ENCODE measurements at regions not wholly inside any gene's neighbourhood (a gene's known extent, or its start where the extent isn't known, plus 50 kb on each side); places are given as distances from the start of the nearest gene placed in this dataset.

DNA sequence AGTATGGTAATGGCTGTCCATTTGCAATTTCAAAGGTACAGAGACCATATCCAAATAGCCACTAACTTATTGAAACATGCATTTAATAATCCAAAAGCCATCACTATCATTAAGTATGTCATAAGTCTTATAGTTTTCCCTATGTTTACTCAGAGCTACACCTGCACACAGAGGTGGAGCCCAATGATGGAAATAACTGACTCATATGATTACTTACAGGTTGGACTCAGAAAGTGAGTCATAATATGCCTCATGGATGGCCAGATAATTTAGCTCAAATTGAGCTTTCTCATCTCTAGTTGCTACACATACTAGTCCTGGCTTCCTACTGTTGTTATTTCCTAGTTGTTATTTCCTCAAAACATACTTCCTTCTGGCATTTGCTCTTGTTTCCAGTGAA is 104.4 kb upstream of the KHDRBS2 start:
- H3K27ac ChIP-seq (ENCODE audit: low read length), result no peak overlapping the region
- no peak overlapping the region for H3K4me3 ChIP-seq (ENCODE audit: low read length)
- H3K9me3 ChIP-seq (ENCODE audit: control insufficient read depth, low read length), result no peaks in the 10 kb centered on the region
- no peaks in the 10 kb centered on the region for H3K4me1 ChIP-seq (ENCODE audit: control insufficient read depth, insufficient read depth, low read length)
- ATAC-seq, result no peak
- intact Hi-C loops (cut with DNase I), result no loop called here
- no peak for DNase-seq
- no peaks in the 10 kb centered on the region for H3K27me3 ChIP-seq (ENCODE audit: control insufficient read depth, insufficient read depth)

DNA sequence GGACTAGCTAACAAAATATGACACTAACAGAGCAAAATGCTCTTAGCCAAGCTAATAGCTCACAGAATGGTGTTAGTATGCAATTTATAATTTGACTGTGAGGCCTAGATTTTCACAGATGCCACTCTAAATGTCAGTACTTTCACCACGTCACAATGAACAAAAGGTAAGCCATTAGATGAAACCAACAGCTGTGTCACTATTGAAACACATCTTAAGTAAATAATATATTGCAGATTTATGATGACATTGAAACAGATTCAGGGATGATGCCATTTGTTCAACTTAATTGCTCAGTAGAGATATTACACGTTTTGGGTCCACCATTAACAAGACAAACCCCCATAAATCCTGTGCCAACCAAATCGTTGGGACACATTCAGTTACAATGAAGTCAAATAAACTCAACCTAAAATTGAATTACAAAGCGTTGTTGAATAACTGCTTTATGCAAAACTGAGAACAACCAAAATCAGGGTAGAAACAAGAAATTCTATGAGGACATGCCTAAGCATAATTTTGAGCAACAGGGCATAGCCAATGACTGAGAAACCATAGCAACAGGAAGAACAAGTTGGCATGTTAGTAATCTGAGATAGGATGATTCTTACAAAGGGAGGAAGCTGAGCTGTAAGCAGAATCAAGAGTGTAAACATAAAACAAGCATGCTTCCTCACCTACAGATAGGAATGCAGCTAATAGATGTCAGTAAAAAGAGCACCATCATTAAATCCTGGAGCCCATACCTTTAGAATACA is 85.6 kb upstream of the KHDRBS2 start:
- DNase-seq, result no peak
- no peak overlapping the region for H3K27ac ChIP-seq (ENCODE audit: low read length)
- WGBS, result 57% methylated on average over 4 of the region's 4 CpGs
- no peaks in the 10 kb centered on the region for H3K9me3 ChIP-seq (ENCODE audit: control insufficient read depth, low read length)
- intact Hi-C loops (cut with DNase I), result no loop called here
- ATAC-seq, result no peak
- H3K4me1 ChIP-seq (ENCODE audit: control insufficient read depth, insufficient read depth, low read length), result no peaks in the 10 kb centered on the region
- H3K4me3 ChIP-seq (ENCODE audit: low read length), result no peak overlapping the region
- no peaks in the 10 kb centered on the region for H3K27me3 ChIP-seq (ENCODE audit: control insufficient read depth, insufficient read depth)

DNA sequence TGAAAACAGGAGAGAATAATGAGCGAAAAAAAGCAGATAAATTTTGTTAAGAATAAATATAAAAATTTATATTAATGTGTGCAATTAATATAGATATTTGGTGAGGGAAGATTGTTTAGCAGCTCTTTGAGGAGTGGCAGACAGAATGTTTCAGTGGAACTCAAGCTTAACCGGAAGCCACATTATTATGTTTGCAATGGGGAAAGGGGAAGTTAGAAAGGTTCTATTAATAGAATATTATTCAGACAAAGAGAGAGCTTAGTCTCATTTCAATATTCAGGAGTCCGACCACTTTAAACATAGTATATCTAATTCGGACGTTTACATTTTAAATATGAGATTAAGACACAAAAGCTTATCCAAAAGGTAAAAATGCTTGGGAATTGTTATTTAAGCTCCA is 81.6 kb upstream of the KHDRBS2 start:
- DNase-seq (no peak), ATAC-seq (no peak)
- no peak overlapping the region for H3K4me3 ChIP-seq (ENCODE audit: low read length)
- H3K27ac ChIP-seq (ENCODE audit: low read length), result no peak overlapping the region
- intact Hi-C loops (cut with DNase I), result no loop called here
- H3K4me1 ChIP-seq (ENCODE audit: control insufficient read depth, insufficient read depth, low read length), result no peaks in the 10 kb centered on the region
- no peaks in the 10 kb centered on the region for H3K27me3 ChIP-seq (ENCODE audit: control insufficient read depth, insufficient read depth)
- WGBS, result 48% methylated on average over 5 of the region's 5 CpGs
- H3K9me3 ChIP-seq (ENCODE audit: control insufficient read depth, low read length), result no peaks in the 10 kb centered on the region

DNA sequence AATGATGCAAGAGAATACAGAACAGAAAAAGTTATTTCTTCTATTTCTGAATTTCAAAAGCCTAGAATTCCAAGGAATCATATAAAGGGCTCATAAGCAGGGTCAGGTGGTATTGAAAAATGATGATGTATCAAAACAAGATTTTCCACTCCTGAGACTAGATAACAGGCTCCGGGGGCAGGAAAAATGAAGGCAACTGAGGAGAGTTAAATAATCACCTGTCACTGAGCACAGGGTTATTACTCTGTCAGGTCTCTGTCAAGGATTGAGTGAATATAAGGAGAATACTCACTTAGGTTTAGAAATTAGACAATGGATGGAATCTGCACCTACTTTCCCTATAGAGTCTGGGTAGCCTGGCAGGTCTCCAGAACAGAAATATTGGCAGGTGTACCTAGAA is 76.1 kb upstream of the KHDRBS2 start:
- no peaks in the 10 kb centered on the region for H3K9me3 ChIP-seq (ENCODE audit: control insufficient read depth, low read length)
- WGBS, result 61% methylated on average over 1 of the region's 1 CpG
- no peaks in the 10 kb centered on the region for H3K27me3 ChIP-seq (ENCODE audit: control insufficient read depth, insufficient read depth)
- ATAC-seq (no peak), DNase-seq (no peak)
- H3K4me3 ChIP-seq (ENCODE audit: low read length), result no peak overlapping the region
- no peaks in the 10 kb centered on the region for H3K4me1 ChIP-seq (ENCODE audit: control insufficient read depth, insufficient read depth, low read length)
- H3K27ac ChIP-seq (ENCODE audit: low read length), result no peak overlapping the region
- intact Hi-C loops (cut with DNase I), result no loop called here

DNA sequence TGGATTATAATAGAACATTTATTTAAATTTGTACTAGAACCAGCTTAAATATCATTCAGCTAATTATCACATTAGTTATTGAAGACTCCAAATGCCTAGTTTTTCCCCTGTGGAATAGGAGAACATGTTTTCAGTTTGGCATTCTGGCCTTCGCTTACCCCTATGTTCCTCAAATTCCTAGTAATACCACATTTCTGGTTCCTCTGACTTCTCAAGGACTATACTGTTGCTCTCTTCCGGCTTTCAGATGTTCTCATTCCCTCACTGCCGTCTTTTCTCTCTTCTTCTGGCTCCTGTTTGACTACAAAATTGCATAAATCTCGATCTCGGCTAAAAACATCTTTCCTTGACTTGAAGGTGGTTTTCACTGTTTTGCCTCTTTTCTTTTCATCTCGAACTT is 71.8 kb upstream of the KHDRBS2 start:
- Histone ChIP-seq H3K4me3 (ENCODE audit: low read length) (no peak overlapping the region), H3K27me3 (ENCODE audit: control insufficient read depth, insufficient read depth) (no peaks in the 10 kb centered on the region), H3K4me1 (ENCODE audit: control insufficient read depth, insufficient read depth, low read length) (no peaks in the 10 kb centered on the region), H3K9me3 (ENCODE audit: control insufficient read depth, low read length) (no peaks in the 10 kb centered on the region), H3K27ac (ENCODE audit: low read length) (no peak overlapping the region)
- DNase-seq (no peak), ATAC-seq (no peak)
- intact Hi-C loops (cut with DNase I), result no loop called here
- 69% methylated on average over 6 of the region's 6 CpGs for WGBS

DNA sequence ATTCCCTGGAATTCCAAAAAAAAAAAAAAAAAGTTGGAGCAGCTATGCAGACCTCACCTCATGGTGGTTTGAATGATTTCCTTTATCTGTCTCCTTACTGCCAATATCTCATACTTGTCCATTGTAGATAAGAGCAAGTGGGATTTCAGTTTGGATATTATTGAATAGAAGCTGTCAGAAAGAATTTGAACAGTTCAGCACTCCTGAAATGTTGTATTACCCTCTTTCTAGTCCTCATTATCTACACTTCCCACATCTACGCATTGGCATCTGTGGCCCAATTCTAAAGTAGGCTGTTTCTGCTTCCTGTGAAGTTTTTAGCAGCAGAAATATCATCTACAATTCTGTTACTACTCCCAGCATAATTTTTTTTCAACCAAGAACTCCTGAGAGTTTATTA is 68.2 kb upstream of the KHDRBS2 start:
- intact Hi-C loops (cut with DNase I), result no loop called here
- DNase-seq, result no peak
- no peaks in the 10 kb centered on the region for H3K27me3 ChIP-seq (ENCODE audit: control insufficient read depth, insufficient read depth)
- ATAC-seq, result no peak
- WGBS, result 30% methylated on average over 1 of the region's 1 CpG
- H3K4me1 ChIP-seq (ENCODE audit: control insufficient read depth, insufficient read depth, low read length), result no peaks in the 10 kb centered on the region
- no peaks in the 10 kb centered on the region for H3K9me3 ChIP-seq (ENCODE audit: control insufficient read depth, low read length)
- no peak overlapping the region for H3K4me3 ChIP-seq (ENCODE audit: low read length)
- H3K27ac ChIP-seq (ENCODE audit: low read length), result no peak overlapping the region

DNA sequence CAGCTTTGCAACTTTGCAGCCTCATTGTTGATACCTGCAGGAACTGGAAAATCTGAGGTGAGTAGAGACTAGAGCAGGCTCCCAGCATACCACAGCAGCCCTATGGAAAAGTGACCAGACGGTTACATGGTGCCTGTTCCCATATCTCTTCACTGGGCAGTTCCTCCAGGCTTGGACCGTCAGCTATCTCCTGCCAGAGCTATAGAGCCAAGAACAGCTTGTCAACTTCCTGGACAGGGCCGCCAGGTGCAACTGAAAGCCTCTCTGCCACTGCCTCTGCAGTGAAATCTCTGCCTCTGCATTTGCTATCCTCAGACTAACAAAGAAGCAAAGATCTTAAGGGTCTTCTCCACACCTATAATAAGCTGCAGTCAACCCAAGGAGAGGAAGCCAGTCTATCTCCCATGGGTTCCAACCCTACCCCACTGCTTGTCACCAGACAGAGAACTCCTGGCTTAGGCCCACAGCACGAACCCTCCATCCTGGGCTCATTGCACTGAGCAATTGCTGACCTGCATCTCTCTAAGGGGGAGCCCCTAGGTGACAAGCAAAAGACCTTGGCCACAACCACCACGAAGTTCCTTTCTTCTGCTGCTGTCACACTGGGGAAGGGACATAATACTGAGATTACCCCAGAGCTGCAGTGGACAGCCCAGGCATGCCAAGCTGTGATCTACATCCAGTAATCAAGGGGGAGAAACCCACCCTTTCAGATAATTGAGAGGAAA is 60.1 kb upstream of the KHDRBS2 start:
- no peak overlapping the region for H3K4me3 ChIP-seq (ENCODE audit: low read length)
- DNase-seq (no peak), ATAC-seq (no peak)
- no peak overlapping the region for H3K27ac ChIP-seq (ENCODE audit: low read length)
- no peaks in the 10 kb centered on the region for H3K27me3 ChIP-seq (ENCODE audit: control insufficient read depth, insufficient read depth)
- intact Hi-C loops (cut with DNase I), result no loop called here
- H3K9me3 ChIP-seq (ENCODE audit: control insufficient read depth, low read length), result no peaks in the 10 kb centered on the region
- no peaks in the 10 kb centered on the region for H3K4me1 ChIP-seq (ENCODE audit: control insufficient read depth, insufficient read depth, low read length)
- WGBS, result 61% methylated on average over 5 of the region's 5 CpGs

DNA sequence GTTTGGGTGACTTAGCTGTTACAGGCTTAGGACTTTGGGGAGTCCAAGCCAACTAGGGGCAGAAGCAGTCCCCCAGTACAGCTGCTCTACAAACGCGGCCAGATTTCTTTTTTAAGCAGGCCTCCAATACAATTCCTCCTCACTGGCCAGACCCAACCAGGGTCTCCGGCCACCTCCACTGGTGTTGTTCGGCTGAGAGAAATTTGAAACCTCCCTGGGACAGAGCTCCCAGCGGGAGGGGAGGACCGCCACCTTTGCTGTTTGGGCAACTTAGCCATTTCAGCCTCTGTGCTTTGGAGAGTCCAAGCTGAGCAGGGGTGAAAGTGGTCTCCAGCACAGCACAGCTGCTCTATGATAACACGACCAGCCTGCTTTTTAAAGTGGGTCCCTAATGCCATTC is 59.4 kb upstream of the KHDRBS2 start:
- DNase-seq, result no peak
- no peak for ATAC-seq
- intact Hi-C loops (cut with DNase I), result no loop called here
- Histone ChIP-seq H3K4me3 (ENCODE audit: low read length) (no peak overlapping the region), H3K9me3 (ENCODE audit: control insufficient read depth, low read length) (no peaks in the 10 kb centered on the region), H3K27me3 (ENCODE audit: control insufficient read depth, insufficient read depth) (no peaks in the 10 kb centered on the region), H3K27ac (ENCODE audit: low read length) (no peak overlapping the region), H3K4me1 (ENCODE audit: control insufficient read depth, insufficient read depth, low read length) (no peaks in the 10 kb centered on the region)
- 87% methylated on average over 7 of the region's 7 CpGs for WGBS

DNA sequence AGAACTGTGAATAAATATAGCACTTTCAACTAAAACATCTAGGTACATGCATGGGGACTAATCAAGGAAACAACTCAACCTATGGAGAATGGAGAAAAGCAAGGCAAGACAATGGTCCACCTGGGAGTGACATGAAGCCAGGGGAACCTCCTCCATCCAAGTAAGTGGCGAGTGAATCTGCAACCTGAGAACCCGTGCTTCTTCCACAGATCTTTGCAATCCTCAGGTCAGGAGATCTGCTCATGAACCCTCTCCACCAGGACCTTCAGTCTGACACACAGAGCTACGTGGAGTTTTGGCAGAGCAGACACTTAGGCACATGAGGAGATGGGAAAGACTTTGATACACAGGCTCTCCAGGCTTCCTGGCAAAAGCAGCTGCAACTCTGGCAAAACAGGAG is 58.8 kb upstream of the KHDRBS2 start:
- intact Hi-C loops (cut with DNase I), result no loop called here
- DNase-seq, result no peak
- 68% methylated on average over 3 of the region's 3 CpGs for WGBS

DNA sequence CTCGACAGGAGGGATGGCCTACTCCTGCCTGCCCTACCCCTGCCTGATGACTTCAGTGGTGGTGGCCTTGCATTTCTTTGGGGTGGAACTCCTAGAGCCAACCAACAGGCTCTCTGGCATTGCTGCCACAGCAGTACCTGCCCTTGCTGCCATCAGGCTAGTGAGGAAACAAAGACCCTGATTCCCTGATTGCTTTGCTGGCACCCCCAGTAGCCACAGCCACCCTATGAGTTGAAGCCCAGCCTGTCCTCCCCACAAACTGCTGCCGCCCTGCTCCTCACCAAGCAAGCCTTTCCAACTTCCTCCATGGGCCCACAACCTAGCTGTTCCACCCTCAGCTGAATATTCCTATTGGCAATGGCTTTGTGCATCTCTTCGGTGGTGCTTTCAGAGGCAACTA is 52.5 kb upstream of the KHDRBS2 start:
- intact Hi-C loops (cut with DNase I), result no loop called here

More for the DNA sequence above, 58.8 kb upstream of the KHDRBS2 start:
- Histone ChIP-seq H3K4me1 (ENCODE audit: control insufficient read depth, insufficient read depth, low read length) (no peaks in the 10 kb centered on the region), H3K27ac (ENCODE audit: low read length) (no peak overlapping the region), H3K9me3 (ENCODE audit: control insufficient read depth, low read length) (no peaks in the 10 kb centered on the region), H3K4me3 (ENCODE audit: low read length) (no peak overlapping the region), H3K27me3 (ENCODE audit: control insufficient read depth, insufficient read depth) (no peaks in the 10 kb centered on the region)
- no peak for ATAC-seq

More for the DNA sequence above, 52.5 kb upstream of the KHDRBS2 start:
- H3K27me3 ChIP-seq (ENCODE audit: control insufficient read depth, insufficient read depth), result no peaks in the 10 kb centered on the region
- 70% methylated on average over 3 of the region's 3 CpGs for WGBS
- no peaks in the 10 kb centered on the region for H3K9me3 ChIP-seq (ENCODE audit: control insufficient read depth, low read length)
- H3K4me3 ChIP-seq (ENCODE audit: low read length), result no peak overlapping the region
- ATAC-seq (no peak), DNase-seq (peak in 1 of 3 donors; percentile 17)
- H3K27ac ChIP-seq (ENCODE audit: low read length), result no peak overlapping the region
- no peaks in the 10 kb centered on the region for H3K4me1 ChIP-seq (ENCODE audit: control insufficient read depth, insufficient read depth, low read length)
